ENCODE measurements at regions not wholly inside any gene's neighbourhood (a gene's known extent, or its start where the extent isn't known, plus 50 kb on each side); places are given as distances from the start of the nearest gene placed in this dataset.
"Not testable (repeated sequence)": the region's sequence is repeated elsewhere in the genome, so short reads cannot be mapped to it uniquely, and the experiment has no call there.

GRCh38 chr14:65840118-65840751, 427.7 kb downstream of the FUT8 start:
- Mint-ChIP-seq H3K4me1 (ENCODE audit: low read depth, unreplicated experiment) (no peaks in the 10 kb centered on the region), H3K9me3 (ENCODE audit: unreplicated experiment) (no peaks in the 10 kb centered on the region), H3K36me3 (ENCODE audit: unreplicated experiment) (no peaks in the 10 kb centered on the region), H3K4me3 (ENCODE audit: unreplicated experiment) (no peak overlapping the region), H3K27ac (ENCODE audit: unreplicated experiment) (no peak overlapping the region), H3K27me3 (ENCODE audit: unreplicated experiment) (peaks cover 5% of the 10 kb centered on the region)
- DNase-seq = no peak
- TF ChIP-seq CTCF (IDR thresholded peaks at IDR 0.05; ENCODE audit: partially characterized antibody, unreplicated experiment) = no peak

GRCh38 chr14:65840786-65841185, 428.3 kb downstream of the FUT8 start:
- Mint-ChIP-seq H3K27ac (ENCODE audit: unreplicated experiment) (no peak overlapping the region), H3K4me3 (ENCODE audit: unreplicated experiment) (no peak overlapping the region), H3K36me3 (ENCODE audit: unreplicated experiment) (no peaks in the 10 kb centered on the region), H3K9me3 (ENCODE audit: unreplicated experiment) (no peaks in the 10 kb centered on the region), H3K27me3 (ENCODE audit: unreplicated experiment) (peaks cover 5% of the 10 kb centered on the region), H3K4me1 (ENCODE audit: low read depth, unreplicated experiment) (no peaks in the 10 kb centered on the region)
- no peak for DNase-seq
- TF ChIP-seq CTCF (IDR thresholded peaks at IDR 0.05; ENCODE audit: partially characterized antibody, unreplicated experiment) = no peak

- no peak for DNase-seq
- H3K27me3 Mint-ChIP-seq (ENCODE audit: unreplicated experiment) = peaks cover under 1% of the 10 kb centered on the region
- no peaks in the 10 kb centered on the region for H3K36me3 Mint-ChIP-seq (ENCODE audit: unreplicated experiment)
- no peak for TF ChIP-seq CTCF (IDR thresholded peaks at IDR 0.05; ENCODE audit: partially characterized antibody, unreplicated experiment)
- no peaks in the 10 kb centered on the region for H3K4me1 Mint-ChIP-seq (ENCODE audit: low read depth, unreplicated experiment)
- no peaks in the 10 kb centered on the region for H3K9me3 Mint-ChIP-seq (ENCODE audit: unreplicated experiment)
- no peak overlapping the region for H3K4me3 Mint-ChIP-seq (ENCODE audit: unreplicated experiment)
- no peak overlapping the region for H3K27ac Mint-ChIP-seq (ENCODE audit: unreplicated experiment)
These were observed 433.8 kb downstream of the FUT8 start for GRCh38 chr14:65846196-65846868.

- no peak overlapping the region for H3K27ac Mint-ChIP-seq (ENCODE audit: unreplicated experiment)
- no peak overlapping the region for H3K4me3 Mint-ChIP-seq (ENCODE audit: unreplicated experiment)
- H3K36me3 Mint-ChIP-seq (ENCODE audit: unreplicated experiment) = no peaks in the 10 kb centered on the region
- H3K9me3 Mint-ChIP-seq (ENCODE audit: unreplicated experiment) = no peaks in the 10 kb centered on the region
- no peak for DNase-seq
- no peak for TF ChIP-seq CTCF (IDR thresholded peaks at IDR 0.05; ENCODE audit: partially characterized antibody, unreplicated experiment)
- no peaks in the 10 kb centered on the region for H3K4me1 Mint-ChIP-seq (ENCODE audit: low read depth, unreplicated experiment)
- no peaks in the 10 kb centered on the region for H3K27me3 Mint-ChIP-seq (ENCODE audit: unreplicated experiment)
These were observed 434.7 kb downstream of the FUT8 start for GRCh38 chr14:65847075-65847847.

- not testable (repeated sequence) for H3K4me1 Mint-ChIP-seq (ENCODE audit: low read depth, unreplicated experiment); H3K27me3 Mint-ChIP-seq (ENCODE audit: unreplicated experiment)
These were observed 435.4 kb downstream of the FUT8 start for GRCh38 chr14:65847931-65848330.

More at GRCh38 chr14:65847931-65848330, 435.4 kb downstream of the FUT8 start:
- H3K27ac Mint-ChIP-seq (ENCODE audit: unreplicated experiment); DNase-seq; H3K4me3 Mint-ChIP-seq (ENCODE audit: unreplicated experiment); H3K36me3 Mint-ChIP-seq (ENCODE audit: unreplicated experiment); H3K9me3 Mint-ChIP-seq (ENCODE audit: unreplicated experiment): not testable (repeated sequence)
